Lower leg skin (tissue), 3 donors: ENCODE measurements at regions not wholly inside any gene's neighbourhood (a gene's known extent, or its start where the extent isn't known, plus 50 kb on each side); places are given as distances from the start of the nearest gene placed in this dataset.

ENCODE experiments used
- CTCF ChIP-seq, 3 donors: fragments of 450-650 bp; IDR thresholded peaks; one replicate each; pipeline ENCODE4 v1.5.1; 2016; ENCODE audit warnings: antibody characterized with exemption in 3 of 3, mild to moderate bottlenecking in 3 of 3, moderate library complexity in 2 of 3
- POLR2A ChIP-seq, 2 donors: fragments of 450-650 bp; IDR thresholded peaks; one replicate each; pipeline ENCODE4 v1.6.1; 2016 to 2017; ENCODE audit warnings: antibody characterized with exemption in 2 of 2, mild to moderate bottlenecking in 1 of 2, moderate library complexity in 1 of 2

GRCh38 chr2:111657351-111657975 lies 226.5 kb downstream of the ANAPC1 start:
- no peak for TF ChIP-seq POLR2A (IDR thresholded peaks at IDR 0.05)
- no peak for TF ChIP-seq CTCF (IDR thresholded peaks at IDR 0.05)
